ENCODE measurements at regions not wholly inside any gene's neighbourhood (a gene's known extent, or its start where the extent isn't known, plus 50 kb on each side); places are given as distances from the start of the nearest gene placed in this dataset.

DNA sequence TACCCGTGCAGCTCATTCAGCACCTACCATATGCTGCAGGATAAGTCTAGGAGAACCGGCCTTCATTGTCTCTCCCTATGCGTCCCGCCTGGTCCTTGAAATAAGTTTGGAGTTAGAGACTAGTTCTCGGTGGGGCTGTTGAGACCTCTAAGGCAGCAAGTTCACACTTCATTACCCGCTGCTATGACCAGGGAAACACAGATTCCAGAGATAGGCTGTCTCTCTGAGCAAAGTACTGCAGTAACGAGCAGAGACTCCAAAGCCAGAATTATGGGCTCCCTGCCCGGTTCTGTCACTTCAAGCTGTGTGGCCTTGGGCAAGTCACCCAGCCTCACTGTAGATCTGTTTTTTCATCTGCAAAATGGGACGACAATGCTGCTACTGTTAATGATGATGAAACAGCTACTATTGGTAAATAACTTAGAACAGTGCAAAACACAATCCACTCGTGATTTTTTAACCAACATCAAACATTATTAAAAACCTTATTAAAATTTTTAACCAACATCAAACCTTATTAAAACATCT is 184.1 kb downstream of the USP12 start:
- FAIRE-seq (no peak), DNase-seq (ENCODE audit: extremely low read depth in 1 of 4, low spot score in 3 of 4) (no peak), ATAC-seq (no peak)
- H3K27me3 ChIP-seq (ENCODE audit: control insufficient read depth in 2 of 2, insufficient read depth in 2 of 2, low read length in 2 of 2) = peaks cover 0 to 4% of the 10 kb centered on the region in 2 experiments; a peak in 2 of 5 replicates
- H2AFZ ChIP-seq (ENCODE audit: low read depth, low read length) = no peak overlapping the region
- peaks cover 22 to 27% of the 10 kb centered on the region in 2 experiments for H3K4me1 ChIP-seq (replicated peaks in 1 of 2; ENCODE audit: control insufficient read depth in 2 of 2, insufficient read depth in 2 of 2, low read length in 2 of 2)
- no TSS peak for BruUV-seq (replicated peaks)
- H3K9ac ChIP-seq (ENCODE audit: insufficient read depth in 1 of 2, low read depth in 2 of 2, low read length in 2 of 2) = no peak overlapping the region
- POLR2A ChIA-PET = interaction anchor here (0.7 to 1.4 kb wide), 4 partner anchors 93 to 368 kb away, joined by 3 to 6 read pairs (median 4); no protein-coding TSS in a partner anchor
- no peaks in the 10 kb centered on the region for H3K9me3 ChIP-seq (replicated peaks; ENCODE audit: control insufficient read depth, insufficient read depth, low read depth, low read length)
- WGBS (ENCODE audit: insufficient coverage, low coverage, missing lambda C conversion rate) = 56% methylated on average over 9 of the region's 10 CpGs
- no peak overlapping the region for H3K4me3 ChIP-seq
- in situ Hi-C loops (cut with MboI) (loop anchor here (5.0 kb wide), 1 partner anchor 370 kb away; no protein-coding TSS in a partner anchor), intact Hi-C loops (cut with micrococcal nuclease) (no loop called here)
- CTCF ChIA-PET (ENCODE audit: low intra/inter-chr PET ratio) = interaction anchor here (1.2 kb wide), 1 partner anchor 372 kb away, joined by 3 read pairs; no protein-coding TSS in a partner anchor
- H3K9me1 ChIP-seq (ENCODE audit: control insufficient read depth, insufficient read depth, low read length) = no peaks in the 10 kb centered on the region
- no peaks in the 10 kb centered on the region for H3K79me2 ChIP-seq (ENCODE audit: control insufficient read depth, insufficient read depth, low read length)
- no peak for TF ChIP-seq FOXJ2 (tag; IDR thresholded peaks at IDR 0.05)
- no peak for TF ChIP-seq MEF2D (tag; conservative IDR thresholded peaks at IDR 0.05; ENCODE audit: low read depth)
- no peak for TF ChIP-seq HDAC8 (tag; IDR thresholded peaks at IDR 0.05)
- no peak for TF ChIP-seq KAT8 (IDR thresholded peaks at IDR 0.05; ENCODE audit: low read depth)
- TF ChIP-seq CAMTA2 (CRISPR knock-in tag; conservative IDR thresholded peaks at IDR 0.05) = no peak
- TF ChIP-seq ZNF253 (CRISPR knock-in tag; conservative IDR thresholded peaks at IDR 0.05) = no peak
- TF ChIP-seq POLR2A (conservative IDR thresholded peaks at IDR 0.05) = no peak
- TF ChIP-seq, protein P1, sequence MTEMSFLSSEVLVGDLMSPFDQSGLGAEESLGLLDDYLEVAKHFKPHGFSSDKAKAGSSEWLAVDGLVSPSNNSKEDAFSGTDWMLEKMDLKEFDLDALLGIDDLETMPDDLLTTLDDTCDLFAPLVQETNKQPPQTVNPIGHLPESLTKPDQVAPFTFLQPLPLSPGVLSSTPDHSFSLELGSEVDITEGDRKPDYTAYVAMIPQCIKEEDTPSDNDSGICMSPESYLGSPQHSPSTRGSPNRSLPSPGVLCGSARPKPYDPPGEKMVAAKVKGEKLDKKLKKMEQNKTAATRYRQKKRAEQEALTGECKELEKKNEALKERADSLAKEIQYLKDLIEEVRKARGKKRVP (CRISPR knock-in tag; IDR thresholded peaks at IDR 0.05) = no peak
- no peak for TF ChIP-seq ESRRA (IDR thresholded peaks at IDR 0.05; ENCODE audit: borderline replicate concordance, low read depth)
- TF ChIP-seq POLR2G (IDR thresholded peaks at IDR 0.05; ENCODE audit: low read depth, low read length) = no peak
- no peak for TF ChIP-seq BCL6 (CRISPR knock-in tag; IDR thresholded peaks at IDR 0.05)
- no peak for TF ChIP-seq TAF9B (IDR thresholded peaks at IDR 0.05; ENCODE audit: partially characterized antibody)
- no peak for TF ChIP-seq ZNF124 (CRISPR knock-in tag; IDR thresholded peaks at IDR 0.05)
- no peak for TF ChIP-seq HMG20B (CRISPR knock-in tag; IDR thresholded peaks at IDR 0.05)
- no peak for TF ChIP-seq GTF2E2 (tag; IDR thresholded peaks at IDR 0.05)
- no peak for TF ChIP-seq CTBP1 (IDR thresholded peaks at IDR 0.05; ENCODE audit: borderline replicate concordance)
- TF ChIP-seq, protein P2, sequence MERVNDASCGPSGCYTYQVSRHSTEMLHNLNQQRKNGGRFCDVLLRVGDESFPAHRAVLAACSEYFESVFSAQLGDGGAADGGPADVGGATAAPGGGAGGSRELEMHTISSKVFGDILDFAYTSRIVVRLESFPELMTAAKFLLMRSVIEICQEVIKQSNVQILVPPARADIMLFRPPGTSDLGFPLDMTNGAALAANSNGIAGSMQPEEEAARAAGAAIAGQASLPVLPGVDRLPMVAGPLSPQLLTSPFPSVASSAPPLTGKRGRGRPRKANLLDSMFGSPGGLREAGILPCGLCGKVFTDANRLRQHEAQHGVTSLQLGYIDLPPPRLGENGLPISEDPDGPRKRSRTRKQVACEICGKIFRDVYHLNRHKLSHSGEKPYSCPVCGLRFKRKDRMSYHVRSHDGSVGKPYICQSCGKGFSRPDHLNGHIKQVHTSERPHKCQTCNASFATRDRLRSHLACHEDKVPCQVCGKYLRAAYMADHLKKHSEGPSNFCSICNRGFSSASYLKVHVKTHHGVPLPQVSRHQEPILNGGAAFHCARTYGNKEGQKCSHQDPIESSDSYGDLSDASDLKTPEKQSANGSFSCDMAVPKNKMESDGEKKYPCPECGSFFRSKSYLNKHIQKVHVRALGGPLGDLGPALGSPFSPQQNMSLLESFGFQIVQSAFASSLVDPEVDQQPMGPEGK (CRISPR knock-in tag; IDR thresholded peaks at IDR 0.05; ENCODE audit: borderline replicate concordance) = no peak
- H3K36me3 ChIP-seq (ENCODE audit: control insufficient read depth, insufficient read depth, low read length) = no peaks in the 10 kb centered on the region
- no peak overlapping the region for H3K4me2 ChIP-seq (ENCODE audit: insufficient read depth, low read length)
- H4K20me1 ChIP-seq (replicated peaks; ENCODE audit: control insufficient read depth, insufficient read depth, low read length) = no peaks in the 10 kb centered on the region
- no peak overlapping the region for H3K27ac ChIP-seq (ENCODE audit: extremely low read depth, low read depth, low read length)

Data from K562 (cell line).